ENCODE measurements at regions not wholly inside any gene's neighbourhood (a gene's known extent, or its start where the extent isn't known, plus 50 kb on each side); places are given as distances from the start of the nearest gene placed in this dataset.

- peaks cover 10% of the 10 kb centered on the region for H3K4me1 ChIP-seq (ENCODE audit: insufficient read depth, low read length)
- DNase-seq (ENCODE audit: insufficient read length, low spot score, missing footprints): peak; percentile 73
- no peaks in the 10 kb centered on the region for H4K20me1 ChIP-seq (ENCODE audit: insufficient read depth, low read length)
- H3K4me3 ChIP-seq (ENCODE audit: insufficient read depth, low read length): peak overlapping the region; percentile 68
- H2AFZ ChIP-seq (ENCODE audit: low read length): peak overlapping the region; percentile 65
- H3K4me2 ChIP-seq (ENCODE audit: insufficient read depth, low read length): peak overlapping the region; percentile 89
- no peak for TF ChIP-seq CTCF (IDR thresholded peaks at IDR 0.05; ENCODE audit: extremely low read depth, low read depth, low read length)
- no peak overlapping the region for H3K27ac ChIP-seq (ENCODE audit: low read depth, low read length)
- H3K36me3 ChIP-seq (ENCODE audit: insufficient read depth, low read length): no peaks in the 10 kb centered on the region
- H3K9me3 ChIP-seq (ENCODE audit: low read depth, low read length): no peaks in the 10 kb centered on the region
- no peaks in the 10 kb centered on the region for H3K79me2 ChIP-seq (ENCODE audit: insufficient read depth, low read length)
- no peaks in the 10 kb centered on the region for H3K27me3 ChIP-seq (ENCODE audit: insufficient read depth, low read length)
Measured at GRCh38 chr6:27605401-27606342, 132.8 kb upstream of the ZNF184 start.

- no peak for DNase-seq (ENCODE audit: insufficient read length, low spot score, missing footprints)
- Histone ChIP-seq H3K4me1 (ENCODE audit: insufficient read depth, low read length) (peaks cover 10% of the 10 kb centered on the region), H3K27ac (ENCODE audit: low read depth, low read length) (no peak overlapping the region), H2AFZ (ENCODE audit: low read length) (peak overlapping the region; percentile 55), H3K9me3 (ENCODE audit: low read depth, low read length) (no peaks in the 10 kb centered on the region), H3K4me3 (ENCODE audit: insufficient read depth, low read length) (peak overlapping the region; percentile 68), H3K36me3 (ENCODE audit: insufficient read depth, low read length) (no peaks in the 10 kb centered on the region), H4K20me1 (ENCODE audit: insufficient read depth, low read length) (no peaks in the 10 kb centered on the region), H3K27me3 (ENCODE audit: insufficient read depth, low read length) (no peaks in the 10 kb centered on the region), H3K79me2 (ENCODE audit: insufficient read depth, low read length) (no peaks in the 10 kb centered on the region), H3K4me2 (ENCODE audit: insufficient read depth, low read length) (peak overlapping the region; percentile 89)
- TF ChIP-seq CTCF (IDR thresholded peaks at IDR 0.05; ENCODE audit: extremely low read depth, low read depth, low read length): no peak
Measured at GRCh38 chr6:27604986-27605385, 132.1 kb upstream of the ZNF184 start.

- Histone ChIP-seq H3K9me3 (ENCODE audit: low read depth, low read length) (no peaks in the 10 kb centered on the region), H3K27ac (ENCODE audit: low read depth, low read length) (no peak overlapping the region), H3K4me3 (ENCODE audit: insufficient read depth, low read length) (no peak overlapping the region), H3K4me1 (ENCODE audit: insufficient read depth, low read length) (peaks cover 10% of the 10 kb centered on the region), H4K20me1 (ENCODE audit: insufficient read depth, low read length) (no peaks in the 10 kb centered on the region), H3K36me3 (ENCODE audit: insufficient read depth, low read length) (no peaks in the 10 kb centered on the region), H3K79me2 (ENCODE audit: insufficient read depth, low read length) (no peaks in the 10 kb centered on the region), H3K4me2 (ENCODE audit: insufficient read depth, low read length) (peak overlapping the region; percentile 39), H3K27me3 (ENCODE audit: insufficient read depth, low read length) (peaks cover 3% of the 10 kb centered on the region), H2AFZ (ENCODE audit: low read length) (peak overlapping the region; percentile 8)
- no peak for DNase-seq (ENCODE audit: insufficient read length, low spot score, missing footprints)
- no peak for TF ChIP-seq CTCF (IDR thresholded peaks at IDR 0.05; ENCODE audit: extremely low read depth, low read depth, low read length)
Measured at GRCh38 chr6:27601668-27602254, 128.9 kb upstream of the ZNF184 start.

Data from osteoblast (primary cell).